Breast epithelium (tissue), 3 donors: ENCODE measurements at regions not wholly inside any gene's neighbourhood (a gene's known extent, or its start where the extent isn't known, plus 50 kb on each side); places are given as distances from the start of the nearest gene placed in this dataset.

Experiments used
- CTCF ChIP-seq, 3 donors: fragments of 450-650 bp; IDR thresholded peaks; one replicate each; pipeline ENCODE4 v1.5.1; 2016 to 2017; ENCODE audit warnings: antibody characterized with exemption in 3 of 3, mild to moderate bottlenecking in 3 of 3, moderate library complexity in 3 of 3
- POLR2A ChIP-seq: fragments of 450-650 bp; IDR thresholded peaks from one replicate; pipeline ENCODE4 v1.6.1; 2016; ENCODE audit warnings: antibody characterized with exemption, mild to moderate bottlenecking, moderate library complexity

GRCh38 chr12:45536284-45536683 lies 193.2 kb upstream of the ARID2 start:
- no peak for TF ChIP-seq CTCF (IDR thresholded peaks at IDR 0.05)
- TF ChIP-seq POLR2A: no peak
